GM12873 (cell line): ENCODE measurements at regions not wholly inside any gene's neighbourhood (a gene's known extent, or its start where the extent isn't known, plus 50 kb on each side); places are given as distances from the start of the nearest gene placed in this dataset.

Source experiments
- CTCF ChIP-seq: IDR thresholded peaks from 2 replicates; pipeline ENCODE4 v1.5.1; 2012; ENCODE audit warnings: low read depth, mild to moderate bottlenecking, moderate library complexity, low read length, control low read depth; ENCODE audit not compliant: insufficient read depth; ENCODE audit errors: missing control alignments

- TF ChIP-seq CTCF, result no peak
Measured at GRCh38 chr2:207260947-207261346, 95.2 kb upstream of the KLF7 start.

- no peak for TF ChIP-seq CTCF
Measured at GRCh38 chr2:207264310-207264709, 98.6 kb upstream of the KLF7 start.

- TF ChIP-seq CTCF, result no peak
Measured at GRCh38 chr2:207265332-207265731, 99.6 kb upstream of the KLF7 start.

- TF ChIP-seq CTCF, result no peak
Measured at GRCh38 chr2:207265869-207266268, 100.1 kb upstream of the KLF7 start.

- no peak for TF ChIP-seq CTCF
Measured at GRCh38 chr2:207266648-207267047, 100.9 kb upstream of the KLF7 start.

GRCh38 chr2:207269038-207269437, 103.3 kb upstream of the KLF7 start:
- no peak for TF ChIP-seq CTCF

- TF ChIP-seq CTCF, result no peak
Measured at GRCh38 chr2:207274530-207275189, 108.9 kb upstream of the KLF7 start.
